ENCODE measurements at regions not wholly inside any gene's neighbourhood (a gene's known extent, or its start where the extent isn't known, plus 50 kb on each side); places are given as distances from the start of the nearest gene placed in this dataset.
"Not testable (repeated sequence)": the region's sequence is repeated elsewhere in the genome, so short reads cannot be mapped to it uniquely, and the experiment has no call there.

GRCh38 chr11:97010997-97011396, 621.2 kb downstream of the JRKL start:
- DNase-seq (ENCODE audit: low read depth): not testable (repeated sequence)

DNA sequence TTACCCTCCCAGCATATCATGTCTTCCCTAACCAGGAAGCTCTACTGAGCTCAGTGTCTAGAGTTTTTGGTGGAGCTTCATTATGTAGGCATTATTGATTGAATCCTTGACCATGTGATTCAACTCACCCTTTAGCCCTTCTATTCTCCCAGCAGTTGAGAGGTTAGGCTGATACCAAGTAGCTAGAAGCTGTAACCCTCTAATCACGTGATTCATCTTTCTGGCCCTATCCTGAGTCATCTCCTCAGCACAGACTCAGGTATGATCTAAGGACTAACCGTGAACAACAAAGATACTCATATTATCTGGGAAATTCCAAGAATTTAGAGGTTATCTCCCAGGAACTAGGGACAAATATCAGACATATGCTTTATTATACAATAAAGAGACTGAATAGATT, 625.5 kb downstream of the JRKL start:
- no peak for DNase-seq (ENCODE audit: low read depth)

DNA sequence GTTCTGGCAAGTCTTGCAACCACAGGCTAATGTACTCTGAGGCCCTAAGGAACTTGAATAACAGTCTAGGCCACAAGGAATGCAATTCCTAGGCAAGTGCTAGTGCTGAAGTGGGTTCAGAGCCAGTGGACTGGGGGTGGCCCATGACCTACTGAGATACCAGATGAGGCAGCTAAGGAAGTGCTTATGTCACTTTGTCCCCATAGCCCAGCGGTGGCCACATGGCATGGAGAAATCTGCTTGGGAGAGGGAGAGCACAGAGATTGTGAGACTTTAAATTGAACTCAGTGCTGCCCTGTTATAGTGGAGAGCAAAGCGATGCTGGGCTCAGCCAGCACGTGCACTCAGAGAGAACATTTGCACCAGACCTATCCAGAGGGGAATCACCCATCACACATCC, 629.5 kb downstream of the JRKL start:
- DNase-seq (ENCODE audit: low read depth): no peak

DNA sequence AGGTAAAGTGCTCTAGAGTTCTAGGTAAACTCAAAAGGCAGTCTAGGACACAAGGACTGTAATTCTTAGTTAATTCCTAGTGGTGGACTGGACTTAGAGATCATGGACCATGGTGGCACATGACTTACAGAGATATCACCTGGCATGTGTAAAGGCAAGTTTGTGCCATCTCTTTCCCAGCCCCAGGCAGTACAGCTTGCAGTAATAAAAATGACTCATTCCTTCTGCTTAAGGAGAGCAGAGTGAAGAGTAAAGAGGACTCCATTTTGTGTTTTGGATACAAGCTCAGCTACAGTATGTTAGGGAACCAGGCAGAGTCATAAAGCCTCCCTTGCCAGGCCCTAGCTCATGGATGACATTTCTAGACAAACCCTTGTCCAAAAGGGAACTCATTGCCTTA, 629.9 kb downstream of the JRKL start:
- no peak for DNase-seq (ENCODE audit: low read depth)

DNA sequence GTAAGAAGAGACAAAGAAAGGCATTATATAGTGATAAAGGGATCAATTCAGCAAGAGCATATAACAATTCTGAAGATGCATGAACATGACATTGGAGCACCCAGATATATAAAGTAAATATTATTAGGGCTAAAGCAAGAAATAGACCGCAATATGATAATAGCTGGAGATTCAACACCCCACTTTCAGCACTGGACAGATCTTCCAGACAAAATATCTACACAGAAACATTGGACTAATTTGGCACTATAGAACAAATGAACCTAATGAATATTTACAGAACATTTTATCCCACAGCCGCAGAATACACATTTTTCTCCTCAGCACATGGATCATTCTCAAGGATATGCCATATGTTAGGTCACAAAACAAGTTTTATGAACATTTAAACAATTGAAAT, 633.1 kb downstream of the JRKL start:
- no peak for DNase-seq (ENCODE audit: low read depth)

DNA sequence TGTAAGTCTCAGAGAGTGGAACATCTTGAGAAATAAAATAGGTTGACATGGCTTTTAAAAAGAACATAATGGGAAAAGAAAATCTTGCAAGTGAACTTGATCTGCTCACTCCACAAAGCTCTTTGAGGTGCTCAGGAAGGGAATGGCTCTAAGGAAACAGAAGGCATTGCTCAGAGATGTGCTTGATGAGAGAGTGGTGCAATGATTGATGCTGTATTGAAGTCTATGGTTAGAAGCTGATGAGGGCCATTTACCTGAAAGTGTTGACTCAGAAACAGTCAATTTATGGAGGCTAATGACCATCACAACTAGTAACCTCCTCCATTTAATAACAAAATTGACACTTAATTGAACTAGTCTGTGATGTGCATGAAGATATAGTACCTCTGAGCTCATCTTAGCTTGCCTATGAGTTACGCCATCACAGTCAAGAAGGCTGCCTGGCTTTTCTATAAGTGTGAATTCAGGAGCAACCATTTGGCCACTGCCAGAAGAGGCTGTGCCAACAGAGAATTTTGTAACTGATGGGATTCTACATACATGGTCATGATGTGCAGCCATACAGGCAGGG, 639.1 kb downstream of the JRKL start:
- DNase-seq (ENCODE audit: low read depth): no peak

DNA sequence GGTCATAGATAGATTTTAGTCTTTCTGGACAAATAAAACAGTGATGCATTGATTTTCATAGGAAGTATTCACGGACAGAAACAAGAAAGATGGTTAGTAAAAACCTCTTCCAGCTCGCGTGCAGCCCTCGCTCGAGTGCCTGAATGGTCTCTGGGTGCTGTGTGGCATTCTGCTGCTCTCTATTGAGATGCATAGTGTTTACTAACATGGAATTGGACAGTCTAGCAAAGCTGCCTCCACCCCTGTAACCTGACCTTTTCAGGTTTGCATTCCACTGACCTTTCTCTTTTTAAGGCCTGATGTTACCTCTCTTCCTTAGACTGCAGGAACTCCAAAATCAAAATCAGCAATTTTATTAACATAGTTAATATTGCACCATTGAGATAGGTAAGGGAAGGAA, 643.4 kb downstream of the JRKL start:
- DNase-seq (ENCODE audit: low read depth): no peak

GRCh38 chr11:97048481-97048880, 658.7 kb downstream of the JRKL start:
- no peak for DNase-seq (ENCODE audit: low read depth)

DNA sequence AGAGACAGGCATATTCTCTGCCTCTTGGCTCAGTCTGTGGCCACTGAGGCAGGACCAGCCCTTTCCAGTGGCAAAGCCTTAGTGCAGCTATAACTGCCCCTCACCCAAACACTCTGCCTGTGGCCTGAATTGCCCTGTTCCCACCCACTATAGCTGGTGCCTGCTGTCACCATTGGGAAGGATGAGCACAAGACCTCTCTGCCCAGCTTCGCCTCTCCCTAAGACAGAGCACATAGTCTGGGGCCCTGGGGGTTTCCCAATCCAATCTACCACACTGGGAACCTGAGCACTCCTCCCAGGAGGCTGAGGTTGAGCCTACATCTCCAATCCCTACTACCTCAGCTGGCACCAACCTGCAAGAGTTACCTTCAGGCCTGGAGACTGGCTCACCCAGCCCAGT, 670.4 kb downstream of the JRKL start:
- DNase-seq (ENCODE audit: low read depth): no peak

DNA sequence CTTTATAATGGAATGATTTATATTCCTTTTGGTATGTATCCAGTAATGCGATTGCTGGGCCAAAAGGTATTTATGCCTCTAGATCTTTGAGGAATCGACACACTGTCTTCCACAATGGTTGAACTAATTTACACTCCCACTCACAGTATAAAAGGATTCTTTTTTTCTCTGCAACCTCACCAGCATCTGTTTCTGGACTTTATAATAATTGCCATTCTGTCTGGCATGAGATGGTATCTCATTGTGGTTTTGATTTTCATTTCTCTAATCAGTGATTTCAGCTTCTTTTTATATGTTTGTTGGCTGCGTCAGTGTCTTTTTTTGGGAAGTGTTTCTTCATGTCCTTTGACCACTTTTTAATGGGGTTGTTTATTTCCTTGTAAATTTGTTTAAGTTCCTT, 679.3 kb downstream of the JRKL start:
- DNase-seq (ENCODE audit: low read depth): no peak

DNA sequence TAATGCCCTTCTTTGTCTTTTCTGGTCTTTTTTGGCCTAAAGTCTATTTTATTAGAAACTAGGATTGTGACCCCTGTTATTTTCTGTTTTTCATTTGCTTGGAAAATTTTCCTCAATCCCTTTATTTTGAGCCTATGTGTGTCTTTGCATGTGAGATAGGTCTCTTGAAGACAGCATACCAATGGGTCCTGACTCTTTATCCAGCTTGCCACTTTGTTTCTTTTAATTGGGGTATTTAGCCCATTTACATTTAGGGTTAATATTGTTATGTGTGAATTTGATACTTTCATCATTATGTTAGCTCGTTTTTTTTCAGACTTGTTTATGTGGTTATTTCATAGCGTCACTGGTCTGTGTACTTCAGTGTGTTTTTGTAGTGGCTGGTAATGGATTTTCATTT, 682.6 kb downstream of the JRKL start:
- no peak for DNase-seq (ENCODE audit: low read depth)

DNA sequence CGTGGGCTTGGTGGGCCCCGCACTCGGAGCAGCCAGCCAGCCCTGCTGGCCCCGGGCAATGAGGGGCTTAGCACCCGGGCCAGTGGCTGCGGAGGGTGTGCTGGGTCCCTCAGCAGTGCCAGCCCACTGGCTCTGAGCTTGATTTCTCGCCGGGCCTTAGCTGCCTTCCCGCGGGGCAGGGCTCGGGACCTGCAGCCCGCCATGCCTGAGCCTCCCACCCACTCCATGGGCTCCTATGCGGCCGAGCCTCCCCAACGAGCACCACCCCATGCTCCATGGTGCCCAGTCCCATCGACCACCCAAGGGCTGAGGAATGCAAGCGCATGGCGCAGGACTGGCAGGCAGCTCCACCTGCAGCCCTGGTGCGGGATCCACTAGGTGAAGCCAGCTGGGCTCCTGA, 686.9 kb downstream of the JRKL start:
- DNase-seq (ENCODE audit: low read depth): not testable (repeated sequence)

GRCh38 chr11:97078443-97078842, 688.6 kb downstream of the JRKL start:
- DNase-seq (ENCODE audit: low read depth): no peak

GRCh38 chr11:97079244-97079643, 689.4 kb downstream of the JRKL start:
- DNase-seq (ENCODE audit: low read depth): no peak

DNA sequence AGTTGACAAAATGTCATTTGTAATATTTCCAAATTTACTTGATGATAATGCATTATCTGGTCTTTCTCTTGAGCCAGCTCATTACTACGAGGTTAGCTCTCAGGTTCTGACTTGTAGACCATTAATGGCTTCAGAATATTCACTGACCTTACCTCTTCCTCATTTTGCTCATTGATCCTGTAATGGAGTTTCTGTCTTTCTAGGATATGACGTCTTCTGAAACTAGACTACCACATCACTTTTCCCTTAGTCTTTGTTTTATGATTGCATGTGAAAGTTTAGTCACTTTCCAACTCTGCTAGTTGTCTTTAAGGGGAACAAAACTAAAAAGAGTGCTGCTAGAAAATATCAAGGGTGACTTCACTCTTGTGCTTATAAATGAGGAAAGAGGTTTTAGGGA, 697.6 kb downstream of the JRKL start:
- no peak for DNase-seq (ENCODE audit: low read depth)

DNA sequence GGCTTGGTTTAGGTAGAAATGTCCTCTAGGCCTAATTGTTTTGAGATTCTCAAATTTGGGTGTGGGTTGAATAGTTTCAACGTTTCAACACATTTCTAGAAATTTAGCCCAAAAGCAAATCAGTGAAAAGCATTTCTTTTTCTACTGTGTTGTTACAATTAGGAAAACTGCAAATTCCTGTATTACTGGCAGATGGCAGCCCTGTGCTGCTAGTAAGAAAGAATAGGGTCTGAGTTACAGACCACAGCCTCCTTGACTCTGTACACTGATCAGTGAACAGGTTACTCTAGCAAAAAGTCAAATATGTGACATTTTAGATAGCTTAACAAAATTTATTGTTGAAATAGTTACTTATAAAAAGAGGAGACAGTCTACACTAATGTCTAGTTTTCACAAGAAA, 703.0 kb downstream of the JRKL start:
- DNase-seq (ENCODE audit: low read depth): no peak

GRCh38 chr11:97102180-97102579, 712.4 kb downstream of the JRKL start:
- not testable (repeated sequence) for DNase-seq (ENCODE audit: low read depth)

GRCh38 chr11:97107604-97108003, 717.8 kb downstream of the JRKL start:
- DNase-seq (ENCODE audit: low read depth): no peak

- no peak for DNase-seq (ENCODE audit: low read depth)
Measured at GRCh38 chr11:97109078-97109477, 719.3 kb downstream of the JRKL start.

DNA sequence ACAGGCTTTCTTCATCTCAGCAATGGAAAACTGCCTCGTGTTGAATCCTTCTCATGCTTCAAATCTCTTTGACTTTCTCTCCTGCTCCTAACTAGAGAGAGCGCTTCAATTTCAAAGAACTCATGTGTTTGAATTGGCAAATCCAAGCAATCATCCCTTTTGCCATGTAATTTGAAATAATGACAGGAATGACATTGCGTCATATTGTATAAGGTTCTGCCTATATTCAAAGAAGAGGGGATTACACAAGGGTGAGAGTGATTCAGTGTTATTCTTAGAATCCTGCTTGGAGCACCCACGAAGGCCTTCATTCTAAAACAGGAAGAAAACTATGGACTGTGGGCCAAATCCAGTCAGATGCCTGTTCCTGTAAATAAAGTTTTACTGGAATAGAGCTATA, 720.6 kb downstream of the JRKL start:
- DNase-seq (ENCODE audit: low read depth): no peak

DNA sequence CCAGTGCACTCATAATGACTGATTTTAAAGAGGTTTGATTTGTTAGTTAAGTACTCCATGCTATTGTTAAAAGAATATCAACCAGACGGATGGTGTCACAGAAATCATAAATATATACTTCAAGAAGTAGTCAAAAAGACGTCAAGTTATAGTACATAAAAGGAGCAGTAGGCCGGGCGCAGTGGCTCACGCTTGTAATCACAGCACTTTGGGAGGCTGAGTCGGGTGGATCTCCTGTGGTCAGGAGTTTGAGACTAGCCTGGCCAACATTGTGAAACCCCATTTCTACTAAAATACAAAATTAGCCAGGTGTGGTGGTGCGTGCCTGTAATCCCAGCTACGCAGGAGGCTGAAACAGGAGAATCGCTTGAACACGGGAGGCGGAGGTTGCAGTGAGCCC, 721.7 kb downstream of the JRKL start:
- no peak for DNase-seq (ENCODE audit: low read depth)

GRCh38 chr11:97118614-97119200, 728.9 kb downstream of the JRKL start:
- DNase-seq (ENCODE audit: low read depth): no peak

GRCh38 chr11:97123237-97123636, 733.4 kb downstream of the JRKL start:
- no peak for DNase-seq (ENCODE audit: low read depth)

GRCh38 chr11:97136067-97136466, 746.3 kb downstream of the JRKL start:
- DNase-seq (ENCODE audit: low read depth): no peak
